Stimulated activated CD4-positive, alpha-beta T cell treated with anti-CD3 and anti-CD28 coated beads, Interleukin-15, amount 100 ng/mL, for 24 hours (primary cell): ENCODE measurements at regions not wholly inside any gene's neighbourhood (a gene's known extent, or its start where the extent isn't known, plus 50 kb on each side); places are given as distances from the start of the nearest gene placed in this dataset.

Experiments
- DNase-seq: peaks from one replicate; pipeline ENCODE4 v3.0.0-alpha.2; 2020

GRCh38 chr11:112625814-112626213 is 335.4 kb upstream of the NCAM1 start:
- DNase-seq = no peak

- no peak for DNase-seq
Observed at GRCh38 chr11:112626731-112627130, 334.5 kb upstream of the NCAM1 start.

DNA sequence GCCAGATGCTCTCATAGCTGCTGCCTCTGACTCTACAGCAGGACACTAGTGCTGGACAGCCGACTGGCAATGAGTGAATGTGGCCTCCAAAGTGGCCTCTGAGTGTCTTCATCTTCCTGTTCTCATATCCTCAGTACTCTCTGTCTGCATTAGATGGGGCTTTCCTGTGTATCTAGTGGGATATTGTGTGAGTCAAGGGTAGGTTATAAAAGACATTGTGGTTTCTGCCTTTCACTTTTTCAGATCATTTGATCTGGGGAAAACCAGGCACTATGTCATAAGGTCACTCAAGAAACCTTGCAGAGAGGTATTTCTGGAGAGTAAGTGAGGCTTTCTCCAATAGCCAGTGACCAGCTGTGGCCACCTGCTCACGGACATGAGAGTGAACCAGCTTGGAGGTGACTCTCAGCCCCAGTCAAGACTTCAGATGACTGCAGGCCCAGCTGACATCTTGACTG is 333.6 kb upstream of the NCAM1 start:
- DNase-seq = no peak

DNA sequence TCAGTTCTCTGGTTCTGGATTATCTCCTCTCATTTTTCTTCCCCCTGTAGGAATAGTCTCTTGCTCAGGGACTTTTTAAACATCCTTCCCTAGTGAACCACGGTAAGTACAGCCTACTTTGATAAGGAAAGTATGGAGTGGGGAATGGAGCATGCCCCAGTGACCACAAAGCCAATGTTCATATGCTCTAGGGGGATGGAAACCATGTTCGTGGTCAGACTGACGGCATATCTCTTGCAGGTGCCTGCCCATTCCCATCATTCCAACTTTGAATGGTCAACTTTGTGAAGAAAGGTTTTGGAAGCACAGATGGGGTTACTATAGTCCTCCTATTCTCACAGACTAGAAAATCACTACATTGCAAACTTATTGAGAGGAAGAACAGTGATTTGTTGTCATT is 332.5 kb upstream of the NCAM1 start:
- DNase-seq = no peak

GRCh38 chr11:112630496-112630895 is 330.7 kb upstream of the NCAM1 start:
- DNase-seq = no peak

DNA sequence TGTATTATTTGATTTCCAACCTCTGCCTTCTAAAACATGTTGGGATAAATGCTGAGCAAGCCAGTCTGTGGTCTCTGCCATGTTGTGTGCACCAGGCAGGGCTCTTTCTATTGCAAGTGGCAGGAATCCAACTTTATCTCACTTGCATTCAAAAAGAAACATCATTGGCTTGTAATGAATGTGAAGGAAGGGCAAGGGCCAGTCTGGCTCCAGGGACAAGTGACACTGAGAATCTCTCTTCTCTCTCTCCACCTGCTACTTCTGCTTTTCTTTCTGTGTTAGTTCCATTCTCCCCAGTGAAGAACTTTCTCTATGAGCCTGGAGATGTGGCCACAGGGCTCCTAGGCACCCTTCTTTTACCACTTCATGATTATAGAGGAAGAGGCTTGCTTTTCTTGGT is 329.9 kb upstream of the NCAM1 start:
- DNase-seq = no peak

DNA sequence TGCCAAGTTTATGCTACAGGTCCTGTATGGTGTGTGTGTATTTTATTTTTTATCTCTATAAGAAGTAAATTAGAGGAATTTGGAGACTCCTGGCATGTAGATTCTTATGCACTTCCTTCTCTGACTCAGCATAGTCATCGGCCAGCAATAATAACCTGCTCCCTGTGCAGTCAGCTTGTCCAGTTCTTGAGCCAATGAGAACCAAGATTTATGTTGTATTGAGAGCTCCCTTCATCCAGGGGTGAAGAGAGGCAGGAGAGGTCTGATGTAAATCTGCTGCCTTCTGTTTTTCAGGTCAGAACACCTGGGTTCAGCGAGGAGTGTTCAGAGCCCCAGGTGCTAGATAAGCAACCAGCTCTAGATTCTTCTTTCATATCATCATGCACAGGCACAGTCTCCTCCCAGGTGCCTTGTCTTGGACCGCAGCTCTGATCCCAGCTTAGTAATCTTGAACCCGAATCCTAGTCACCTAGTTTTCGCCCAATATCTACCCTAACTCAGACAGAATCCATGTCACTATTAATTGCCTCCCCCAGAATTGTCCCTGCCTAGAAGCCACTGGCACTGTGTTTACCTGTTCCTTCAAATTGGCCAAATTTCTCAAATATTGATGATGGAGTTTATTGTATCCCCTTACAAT is 328.2 kb upstream of the NCAM1 start:
- no peak for DNase-seq

DNA sequence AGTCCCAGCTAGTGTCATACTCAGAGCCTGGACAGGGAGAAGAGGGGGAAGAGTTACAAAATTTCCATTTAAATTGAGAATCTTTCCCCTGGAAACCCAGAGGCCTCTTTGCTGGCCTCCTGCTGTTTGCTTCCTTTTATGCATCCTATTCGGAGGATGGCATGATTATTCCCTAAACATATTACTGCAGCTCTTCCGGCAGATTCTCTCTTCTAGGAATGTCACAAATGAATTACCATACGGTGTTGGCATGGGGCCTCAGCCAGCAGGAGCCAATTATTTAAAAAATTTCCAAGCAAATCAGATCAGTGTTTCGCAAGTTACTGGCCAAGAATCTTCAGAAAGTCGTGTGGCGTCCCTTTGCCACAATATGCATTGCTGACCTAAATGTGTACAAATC is 326.7 kb upstream of the NCAM1 start:
- no peak for DNase-seq

GRCh38 chr11:112634995-112635737 is 326.1 kb upstream of the NCAM1 start:
- DNase-seq = no peak

DNA sequence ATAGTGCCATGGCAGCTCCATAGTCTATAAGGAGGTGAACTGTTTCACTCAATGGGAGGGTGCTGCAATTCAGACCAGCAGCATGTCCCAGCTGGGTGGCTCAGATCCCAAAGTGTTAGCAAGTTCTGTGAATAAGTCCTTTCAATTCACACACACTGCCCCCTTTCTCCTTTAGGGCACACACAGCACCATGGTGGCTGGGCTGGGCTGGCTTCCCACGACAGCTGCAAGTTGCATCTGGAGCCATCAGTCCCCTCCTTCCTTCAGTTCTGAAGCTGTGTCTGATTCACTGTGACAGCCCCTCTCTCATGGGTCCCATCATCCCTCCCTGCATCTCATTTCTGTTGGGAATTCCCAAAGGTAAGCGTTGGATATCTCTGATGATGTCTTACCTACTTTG is 324.1 kb upstream of the NCAM1 start:
- no peak for DNase-seq

GRCh38 chr11:112637876-112638275 is 323.3 kb upstream of the NCAM1 start:
- no peak for DNase-seq

DNA sequence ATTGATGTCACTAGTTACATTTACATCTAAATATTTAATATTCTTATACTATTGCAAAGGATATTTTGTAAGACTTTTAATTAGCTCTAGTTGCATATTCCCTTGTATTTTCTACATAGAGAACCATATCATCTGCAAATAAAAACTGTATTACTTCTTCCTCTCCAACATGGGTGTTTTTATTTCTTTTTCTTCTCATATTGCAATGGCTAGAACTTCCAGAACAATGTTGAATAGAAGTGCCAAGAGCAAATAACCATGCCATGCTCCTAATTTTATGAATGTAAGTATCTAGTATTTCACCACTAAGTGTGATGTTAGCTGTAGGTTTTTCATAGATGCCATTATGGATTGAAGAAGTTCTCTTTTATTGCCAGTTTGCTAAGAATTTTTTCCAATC is 321.8 kb upstream of the NCAM1 start:
- DNase-seq = no peak

GRCh38 chr11:112643416-112643815 is 317.8 kb upstream of the NCAM1 start:
- no peak for DNase-seq

- DNase-seq = no peak
Observed at GRCh38 chr11:112644410-112645131, 316.6 kb upstream of the NCAM1 start.

DNA sequence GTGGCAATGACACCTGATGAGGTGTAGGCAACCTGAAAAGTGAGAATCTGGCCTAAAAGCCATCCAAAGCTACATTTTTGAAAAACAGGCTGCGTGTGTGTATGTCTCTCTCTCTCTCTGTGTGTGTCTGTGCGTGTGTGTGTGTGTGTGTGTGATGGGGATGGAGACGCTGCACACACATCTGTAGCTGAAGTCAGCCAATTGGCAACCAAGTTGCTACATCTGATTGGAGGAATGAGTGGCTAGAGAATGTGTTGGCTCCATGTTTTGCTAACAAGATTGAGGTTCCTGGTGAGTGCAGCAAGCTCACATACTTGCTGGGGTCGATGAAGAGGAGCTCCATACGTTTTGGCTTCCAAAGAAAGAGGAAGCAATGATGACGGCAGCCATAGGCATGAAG is 311.4 kb upstream of the NCAM1 start:
- DNase-seq = no peak

DNA sequence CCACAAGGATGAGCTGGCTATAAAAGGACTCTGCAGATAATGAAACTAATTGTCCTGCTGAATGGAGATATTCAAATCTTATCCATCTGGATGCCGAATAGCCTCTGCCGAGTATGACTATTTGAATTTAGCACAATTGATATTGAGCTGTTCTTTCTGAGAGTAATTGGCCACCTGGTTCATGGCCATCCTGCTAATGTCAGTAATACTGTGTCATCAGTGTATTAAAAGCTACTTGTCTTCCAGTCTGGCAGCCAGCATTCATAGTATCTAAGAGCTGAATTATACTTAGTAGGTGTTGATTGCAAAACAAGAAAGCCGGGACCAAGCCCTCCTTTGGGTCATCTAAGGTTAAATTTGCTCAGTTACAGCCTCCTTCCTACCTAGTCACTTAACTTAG is 310.7 kb upstream of the NCAM1 start:
- no peak for DNase-seq

- no peak for DNase-seq
Observed at GRCh38 chr11:112651386-112651785, 309.8 kb upstream of the NCAM1 start.

- no peak for DNase-seq
Observed at GRCh38 chr11:112652786-112653390, 308.3 kb upstream of the NCAM1 start.

DNA sequence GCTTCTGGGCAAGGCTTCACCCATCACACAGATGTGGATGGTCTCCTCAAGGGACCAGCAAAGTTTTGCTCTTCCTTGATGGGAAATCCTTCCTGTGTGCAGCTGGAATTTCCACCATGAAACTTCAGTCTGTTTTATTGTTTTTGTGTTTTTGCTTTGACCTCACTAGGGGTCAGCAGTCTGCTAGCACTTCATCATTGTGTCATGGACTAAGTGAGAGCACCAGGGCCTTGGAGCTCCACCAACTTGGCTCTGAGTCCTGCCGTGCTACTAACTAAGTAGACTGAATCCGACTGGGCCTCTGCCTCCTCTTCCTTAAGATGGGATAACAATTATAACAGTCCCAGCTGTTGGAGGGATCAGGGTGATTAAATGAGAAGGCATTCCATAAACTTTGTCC is 305.8 kb upstream of the NCAM1 start:
- no peak for DNase-seq

GRCh38 chr11:112656772-112657428 is 304.3 kb upstream of the NCAM1 start:
- DNase-seq = no peak

GRCh38 chr11:112658431-112658878 is 302.8 kb upstream of the NCAM1 start:
- no peak for DNase-seq

DNA sequence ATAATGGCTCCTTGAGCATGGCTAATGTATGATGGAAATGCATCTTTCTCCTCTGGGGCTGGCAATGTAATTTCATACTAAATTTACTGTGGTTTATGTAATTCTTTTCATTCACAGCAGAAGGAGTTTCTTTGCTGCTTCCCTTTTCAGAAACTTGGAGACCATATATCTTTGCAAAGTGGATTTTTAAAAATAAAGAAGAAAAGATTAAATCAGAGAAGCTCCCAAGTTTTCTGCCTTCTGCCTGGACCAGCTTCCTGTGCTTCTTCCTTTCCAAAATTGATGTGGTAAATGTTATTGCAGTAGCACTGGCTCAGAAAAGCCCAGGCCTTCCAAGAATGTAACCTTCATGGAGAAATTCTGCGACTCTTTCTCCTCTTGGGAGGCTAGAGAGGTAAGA is 300.1 kb upstream of the NCAM1 start:
- no peak for DNase-seq

DNA sequence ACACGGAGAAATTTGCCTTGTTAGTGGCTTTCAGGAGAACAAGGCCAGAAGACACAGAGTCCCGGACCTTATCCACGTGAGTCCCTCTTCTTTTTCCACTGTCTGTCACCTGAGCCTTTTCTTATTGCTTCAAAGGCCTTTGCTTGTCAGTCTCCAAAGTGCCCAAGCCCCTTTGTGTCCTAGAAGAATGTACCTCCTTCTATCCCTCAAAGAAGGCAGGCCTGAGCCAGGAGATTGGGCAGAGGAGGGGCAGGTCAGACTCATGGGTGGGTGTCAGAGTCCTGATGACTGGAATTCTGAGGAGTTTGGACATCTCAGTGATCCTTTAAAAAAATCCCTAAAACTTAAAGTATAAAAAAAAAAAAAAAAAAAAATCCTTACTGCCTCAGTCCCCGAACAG is 299.6 kb upstream of the NCAM1 start:
- DNase-seq = no peak
